Neural progenitor cell (in vitro differentiated cells): ENCODE measurements at regions not wholly inside any gene's neighbourhood (a gene's known extent, or its start where the extent isn't known, plus 50 kb on each side); places are given as distances from the start of the nearest gene placed in this dataset.

Experiments used
- DNase-seq: peaks from one replicate; pipeline ENCODE4 v3.0.0-alpha.2; 2016; ENCODE audit warnings: low spot score
- H2AFZ ChIP-seq: fragments of 200-600 bp; sonication (generic); replicated peaks from 2 replicates; pipeline ENCODE4 v1.6.1; 2016; ENCODE audit warnings: antibody characterized with exemption
- H3F3A ChIP-seq: fragments of 200-600 bp; sonication (generic); 2 replicates; pipeline ENCODE4 v1.6.1; 2016; ENCODE audit warnings: antibody characterized with exemption, low read depth
- H3K27ac ChIP-seq: fragments of 200-600 bp; sonication (generic); 2 replicates; pipeline ENCODE4 v1.5.1; 2016; ENCODE audit warnings: mild to moderate bottlenecking
- H3K27me3 ChIP-seq: fragments of 200-600 bp; sonication (generic); 2 replicates; pipeline ENCODE4 v1.6.1; 2016; ENCODE audit warnings: mild to moderate bottlenecking, moderate library complexity
- H3K36me3 ChIP-seq: fragments of 200-600 bp; sonication (generic); 2 replicates; pipeline ENCODE4 v1.5.1; 2016
- H3K4me1 ChIP-seq: fragments of 200-600 bp; sonication (generic); 2 replicates; pipeline ENCODE4 v1.6.1; 2016; ENCODE audit warnings: mixed run types
- H3K4me2 ChIP-seq: fragments of 200-600 bp; sonication (generic); 2 replicates; pipeline ENCODE4 v1.6.1; 2016
- H3K4me3 ChIP-seq: fragments of 200-600 bp; sonication (generic); 2 replicates; pipeline ENCODE4 v1.5.1; 2016
- H3K79me2 ChIP-seq: fragments of 200-600 bp; sonication (generic); 2 replicates; pipeline ENCODE4 v1.6.1; 2016; ENCODE audit warnings: low read depth
- H3K9ac ChIP-seq: fragments of 200-600 bp; sonication (generic); 2 replicates; pipeline ENCODE4 v1.6.1; 2016
- H3K9me3 ChIP-seq: fragments of 200-600 bp; sonication (generic); 2 replicates; pipeline ENCODE4 v1.5.1; 2016; ENCODE audit warnings: low read depth
- H4K20me1 ChIP-seq: fragments of 200-600 bp; sonication (generic); 2 replicates; pipeline ENCODE4 v1.6.1; 2016; ENCODE audit warnings: low read depth
- H3K27ac Mint-ChIP-seq: 3 replicates; pipeline ENCODE4 v1.8.0; 2021; ENCODE audit warnings: mixed read lengths
- H3K27me3 Mint-ChIP-seq: 2 replicates; pipeline ENCODE4 v1.8.0; 2022; ENCODE audit warnings: low read depth, mild to moderate bottlenecking, inconsistent platforms, moderate library complexity, mixed read lengths; ENCODE audit not compliant: insufficient read depth
- H3K36me3 Mint-ChIP-seq: 3 replicates; pipeline ENCODE4 v1.8.0; 2021; ENCODE audit warnings: mixed read lengths
- H3K4me1 Mint-ChIP-seq: 3 replicates; pipeline ENCODE4 v1.8.0; 2021; ENCODE audit warnings: mixed read lengths
- H3K4me3 Mint-ChIP-seq: 3 replicates; pipeline ENCODE4 v1.8.0; 2021; ENCODE audit warnings: mild to moderate bottlenecking, moderate library complexity, mixed read lengths
- H3K9me3 Mint-ChIP-seq: 3 replicates; pipeline ENCODE4 v1.8.0; 2020; ENCODE audit warnings: mixed read lengths
- EZH2 ChIP-seq: fragments of 200-600 bp; sonication (generic); IDR thresholded peaks from 2 replicates; pipeline ENCODE4 v1.6.1; 2017; ENCODE audit warnings: antibody characterized with exemption, mild to moderate bottlenecking, moderate library complexity
- EZH2phosphoT487 ChIP-seq: fragments of 200-600 bp; sonication (generic); IDR thresholded peaks from 2 replicates; pipeline ENCODE4 v1.6.1; 2017; ENCODE audit warnings: antibody characterized with exemption
- TF ChIP-seq, protein P1 (sequence below): fragments of 200-600 bp; sonication (generic); IDR thresholded peaks from 2 replicates; pipeline ENCODE4 v1.5.1; 2017; ENCODE audit warnings: antibody characterized with exemption, mild to moderate bottlenecking

- no peaks in the 10 kb centered on the region for H3K9me3 ChIP-seq
- H3K4me1 ChIP-seq: no peaks in the 10 kb centered on the region
- H3K4me3 Mint-ChIP-seq: no peak overlapping the region
- no peaks in the 10 kb centered on the region for H3K27me3 ChIP-seq
- no peaks in the 10 kb centered on the region for H3K36me3 ChIP-seq
- H3F3A ChIP-seq: no peaks in the 10 kb centered on the region
- no peaks in the 10 kb centered on the region for H3K79me2 ChIP-seq
- no peak for DNase-seq
- H4K20me1 ChIP-seq: no peaks in the 10 kb centered on the region
- no peaks in the 10 kb centered on the region for H3K4me1 Mint-ChIP-seq
- H3K9ac ChIP-seq: no peak overlapping the region
- no peak overlapping the region for H3K4me2 ChIP-seq
- H2AFZ ChIP-seq: no peak overlapping the region
- H3K27me3 Mint-ChIP-seq: peaks cover 7% of the 10 kb centered on the region
- TF ChIP-seq EZH2phosphoT487: no peak
- no peak for TF ChIP-seq EZH2
- TF ChIP-seq, protein P1, sequence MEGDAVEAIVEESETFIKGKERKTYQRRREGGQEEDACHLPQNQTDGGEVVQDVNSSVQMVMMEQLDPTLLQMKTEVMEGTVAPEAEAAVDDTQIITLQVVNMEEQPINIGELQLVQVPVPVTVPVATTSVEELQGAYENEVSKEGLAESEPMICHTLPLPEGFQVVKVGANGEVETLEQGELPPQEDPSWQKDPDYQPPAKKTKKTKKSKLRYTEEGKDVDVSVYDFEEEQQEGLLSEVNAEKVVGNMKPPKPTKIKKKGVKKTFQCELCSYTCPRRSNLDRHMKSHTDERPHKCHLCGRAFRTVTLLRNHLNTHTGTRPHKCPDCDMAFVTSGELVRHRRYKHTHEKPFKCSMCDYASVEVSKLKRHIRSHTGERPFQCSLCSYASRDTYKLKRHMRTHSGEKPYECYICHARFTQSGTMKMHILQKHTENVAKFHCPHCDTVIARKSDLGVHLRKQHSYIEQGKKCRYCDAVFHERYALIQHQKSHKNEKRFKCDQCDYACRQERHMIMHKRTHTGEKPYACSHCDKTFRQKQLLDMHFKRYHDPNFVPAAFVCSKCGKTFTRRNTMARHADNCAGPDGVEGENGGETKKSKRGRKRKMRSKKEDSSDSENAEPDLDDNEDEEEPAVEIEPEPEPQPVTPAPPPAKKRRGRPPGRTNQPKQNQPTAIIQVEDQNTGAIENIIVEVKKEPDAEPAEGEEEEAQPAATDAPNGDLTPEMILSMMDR: no peak
- no peak overlapping the region for H3K4me3 ChIP-seq
- no peaks in the 10 kb centered on the region for H3K36me3 Mint-ChIP-seq
- H3K9me3 Mint-ChIP-seq: no peaks in the 10 kb centered on the region
- H3K27ac Mint-ChIP-seq: peak overlapping the region; percentile 55
- H3K27ac ChIP-seq: no peak overlapping the region
Measured at GRCh38 chr9:75197561-75197960, 109.2 kb downstream of the OSTF1 start.

DNA sequence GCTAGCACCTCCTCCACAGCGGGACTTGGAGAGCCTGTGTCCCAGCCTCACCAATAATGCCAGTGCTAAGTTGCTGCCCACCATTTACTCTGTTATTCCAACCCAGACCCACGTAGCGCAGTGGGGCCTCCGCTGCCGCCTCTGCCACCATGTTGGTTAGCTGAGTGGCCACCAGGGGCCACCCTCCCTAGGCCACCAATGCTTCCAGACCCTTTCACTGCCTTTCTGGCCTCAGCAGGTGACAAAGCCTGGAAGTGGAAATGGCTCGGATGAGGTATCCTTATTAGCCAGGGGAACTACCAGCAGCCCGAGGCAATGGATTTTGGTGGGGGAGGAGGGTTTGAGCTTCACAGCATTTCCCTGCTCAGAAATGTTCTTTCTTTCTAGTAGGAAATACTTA is 110.1 kb downstream of the OSTF1 start:
- H3K27me3 Mint-ChIP-seq: peaks cover 5% of the 10 kb centered on the region
- H3K4me1 ChIP-seq: no peaks in the 10 kb centered on the region

DNA sequence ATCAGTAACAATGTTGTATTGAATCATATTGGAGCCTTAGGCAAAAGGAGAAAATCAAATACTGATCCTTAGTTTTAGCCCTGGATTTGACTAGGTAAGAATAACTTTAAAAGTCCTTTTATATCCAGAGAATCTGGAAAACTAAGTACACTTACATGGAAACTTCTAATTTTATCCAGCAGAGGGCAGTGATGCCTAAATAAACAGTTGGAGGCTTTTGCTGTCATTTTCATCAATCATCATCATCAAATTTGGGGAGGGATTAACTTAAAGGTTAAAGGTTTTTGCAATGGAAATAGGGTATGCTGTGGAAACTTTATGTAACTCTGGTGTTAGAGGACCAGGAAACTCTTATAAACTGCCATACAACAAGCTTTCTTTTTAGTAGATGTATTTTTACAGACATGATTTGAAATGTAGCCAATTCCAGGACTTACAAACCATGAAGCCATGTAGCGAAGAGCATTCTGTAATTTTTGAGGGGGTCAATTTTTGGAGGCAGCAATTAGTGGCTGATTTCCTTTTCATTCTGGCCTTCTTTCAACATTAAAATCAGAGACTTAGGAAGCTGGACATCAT is 112.7 kb downstream of the OSTF1 start:
- Histone ChIP-seq H3K4me2 (no peak overlapping the region), H3K4me1 (no peaks in the 10 kb centered on the region), H3K9me3 (no peaks in the 10 kb centered on the region), H3K27ac (no peak overlapping the region), H3F3A (no peaks in the 10 kb centered on the region), H2AFZ (no peak overlapping the region), H3K79me2 (no peaks in the 10 kb centered on the region), H3K9ac (no peak overlapping the region), H4K20me1 (no peaks in the 10 kb centered on the region), H3K36me3 (no peaks in the 10 kb centered on the region), H3K27me3 (no peaks in the 10 kb centered on the region), H3K4me3 (no peak overlapping the region)
- peak; percentile 69 for DNase-seq
- H3K4me3 Mint-ChIP-seq: no peak overlapping the region
- no peak for TF ChIP-seq EZH2
- TF ChIP-seq, protein P1: peak; percentile 80
- TF ChIP-seq EZH2phosphoT487: no peak
- peaks cover 6% of the 10 kb centered on the region for H3K27me3 Mint-ChIP-seq
- no peaks in the 10 kb centered on the region for H3K36me3 Mint-ChIP-seq
- no peaks in the 10 kb centered on the region for H3K9me3 Mint-ChIP-seq
- H3K27ac Mint-ChIP-seq: no peak overlapping the region
- H3K4me1 Mint-ChIP-seq: no peaks in the 10 kb centered on the region

More for the DNA sequence above, 110.1 kb downstream of the OSTF1 start:
- Histone ChIP-seq H3K27me3 (no peaks in the 10 kb centered on the region), H3K79me2 (no peaks in the 10 kb centered on the region), H3K4me2 (no peak overlapping the region), H4K20me1 (no peaks in the 10 kb centered on the region), H3K4me3 (no peak overlapping the region), H3K9me3 (no peaks in the 10 kb centered on the region), H3K36me3 (no peaks in the 10 kb centered on the region), H3F3A (no peaks in the 10 kb centered on the region), H2AFZ (no peak overlapping the region), H3K9ac (no peak overlapping the region), H3K27ac (no peak overlapping the region)
- TF ChIP-seq, protein P1: peak; percentile 48
- TF ChIP-seq EZH2: no peak
- Mint-ChIP-seq H3K27ac (no peak overlapping the region), H3K4me3 (no peak overlapping the region), H3K36me3 (no peaks in the 10 kb centered on the region), H3K4me1 (no peaks in the 10 kb centered on the region), H3K9me3 (no peaks in the 10 kb centered on the region)
- DNase-seq: peak; percentile 47
